ENCODE measurements at regions not wholly inside any gene's neighbourhood (a gene's known extent, or its start where the extent isn't known, plus 50 kb on each side); places are given as distances from the start of the nearest gene placed in this dataset.

DNA sequence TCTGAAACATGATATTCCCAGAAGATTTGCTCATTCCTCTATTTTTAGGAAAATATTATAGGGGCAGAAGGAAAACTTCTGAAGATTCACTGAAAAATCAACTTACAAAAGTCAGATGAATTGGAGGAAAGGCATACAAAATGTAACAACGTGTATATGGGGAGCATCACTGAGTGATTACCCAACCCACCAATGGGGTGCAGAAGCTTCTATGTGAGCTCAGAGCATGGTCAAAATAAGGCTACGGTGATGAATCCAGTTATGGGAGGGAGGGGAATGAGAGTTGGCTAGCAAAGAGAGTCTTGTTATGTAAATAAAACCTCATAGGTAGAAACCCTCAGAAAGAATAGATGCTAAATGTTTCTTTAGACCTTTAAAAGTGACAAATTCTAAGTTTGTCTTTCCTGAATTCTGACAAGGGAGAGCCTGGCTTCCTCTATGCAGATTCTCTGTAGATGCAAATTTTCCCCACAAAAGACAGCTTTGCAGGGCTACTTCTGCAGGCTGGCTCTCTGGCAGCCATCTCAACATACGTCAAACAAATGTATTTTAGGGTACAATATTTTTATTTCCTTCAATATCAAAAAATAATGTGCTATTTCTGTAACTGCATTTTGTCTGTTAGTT is 171.4 kb upstream of the NDUFV2 start:
- TF ChIP-seq CTCF (IDR thresholded peaks at IDR 0.05) (no peak), TCF7L2 (IDR thresholded peaks at IDR 0.05; ENCODE audit: low read depth, low read length) (no peak)

Measured in Panc1 (cell line).